ENCODE measurements at regions not wholly inside any gene's neighbourhood (a gene's known extent, or its start where the extent isn't known, plus 50 kb on each side); places are given as distances from the start of the nearest gene placed in this dataset.

DNA sequence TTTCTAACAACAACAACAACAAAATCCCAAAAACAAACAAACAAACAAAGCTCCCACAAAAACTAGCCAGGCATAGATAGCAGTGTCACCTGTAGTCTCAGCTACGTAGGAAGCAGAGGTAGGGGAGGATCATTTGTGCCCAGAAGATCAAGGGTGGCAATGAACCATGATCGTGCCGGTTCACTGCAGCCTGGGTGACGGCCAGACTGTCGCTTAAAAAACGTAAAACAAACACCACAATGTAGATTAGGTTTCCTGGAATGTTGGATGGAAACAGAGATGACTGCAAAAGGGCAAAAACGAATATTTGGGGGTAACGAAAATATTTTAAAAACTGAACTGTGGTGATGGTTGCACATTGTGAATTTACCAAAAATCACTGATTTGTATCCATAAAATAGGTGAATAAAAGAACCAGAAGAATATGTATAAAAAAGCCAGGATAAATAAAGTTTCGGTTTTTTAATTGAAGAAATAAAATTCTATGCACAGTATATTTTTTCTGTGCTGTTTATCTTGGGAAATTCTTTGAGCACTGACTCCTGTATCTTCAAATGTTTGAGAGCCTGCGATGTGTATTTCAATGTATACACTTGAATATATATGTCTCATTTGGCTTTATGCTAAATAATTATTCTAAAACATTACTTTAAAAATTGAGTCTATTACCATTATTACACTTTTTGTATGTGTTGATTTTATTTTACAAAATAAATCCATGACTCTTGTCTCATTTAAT is 1477.0 kb downstream of the PCDH7 start:
- DNase-seq: no peak

- DNase-seq: no peak
Measured at GRCh38 chr4:32199639-32200038, 1479.5 kb downstream of the PCDH7 start.

DNA sequence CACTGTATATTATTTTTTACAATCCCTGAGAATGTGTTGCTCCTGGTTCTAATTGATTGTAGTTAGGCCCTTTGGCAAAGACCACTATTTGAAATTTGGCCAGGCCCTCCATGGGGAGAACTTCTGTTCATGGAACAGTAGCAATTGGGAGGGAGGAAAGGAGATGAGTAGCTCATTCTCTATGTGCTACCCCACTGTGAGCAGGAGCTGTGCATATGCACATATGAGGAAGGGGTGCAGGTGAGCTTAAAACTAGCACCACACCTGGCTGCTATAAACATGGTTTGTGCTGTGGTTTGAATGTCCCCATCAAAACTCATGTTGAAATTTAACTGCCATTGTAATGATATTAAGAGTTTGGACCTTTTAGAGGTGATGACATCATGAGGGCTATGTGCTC is 1483.2 kb downstream of the PCDH7 start:
- DNase-seq: no peak

GRCh38 chr4:32206756-32207155 is 1486.6 kb downstream of the PCDH7 start:
- DNase-seq: no peak

GRCh38 chr4:32207456-32207855 is 1487.3 kb downstream of the PCDH7 start:
- DNase-seq: no peak

- no peak for DNase-seq
Measured at GRCh38 chr4:32215277-32215676, 1495.1 kb downstream of the PCDH7 start.

GRCh38 chr4:32216502-32216901 is 1496.3 kb downstream of the PCDH7 start:
- DNase-seq: no peak

DNA sequence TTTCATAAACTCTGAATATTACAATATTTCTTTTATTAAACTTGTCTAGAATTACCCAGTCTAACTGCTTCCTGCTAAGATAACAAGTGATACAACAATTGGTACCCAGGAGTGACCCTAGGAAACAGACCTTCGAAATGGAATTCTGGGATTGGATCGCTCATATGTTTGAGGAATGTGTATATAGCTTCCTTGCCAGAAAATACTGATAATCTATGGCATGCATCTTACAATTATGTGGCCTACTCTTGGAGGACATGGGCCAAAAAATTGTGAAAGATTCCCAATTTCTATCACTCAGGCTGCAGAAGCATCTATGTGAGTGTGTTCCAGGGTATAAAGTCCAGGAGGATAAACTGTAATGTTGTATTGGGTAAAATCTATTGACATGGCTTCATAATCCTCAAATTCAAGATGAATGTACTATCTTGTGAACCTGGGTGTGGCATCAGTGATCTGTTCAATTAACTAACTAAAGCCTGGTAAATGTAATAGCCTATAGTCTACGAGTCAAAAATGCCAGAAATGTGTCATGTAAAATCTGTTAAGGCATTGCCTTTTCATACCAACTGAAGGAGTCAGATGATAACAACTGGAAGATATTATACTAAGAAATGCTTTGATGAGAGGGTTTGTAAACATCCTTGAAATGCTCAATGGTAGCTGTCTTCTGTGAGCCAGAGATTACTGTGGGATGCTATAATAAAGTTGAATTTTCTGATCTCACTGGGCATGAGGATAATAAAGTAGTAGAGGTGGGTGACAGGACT is 1499.3 kb downstream of the PCDH7 start:
- no peak for DNase-seq

DNA sequence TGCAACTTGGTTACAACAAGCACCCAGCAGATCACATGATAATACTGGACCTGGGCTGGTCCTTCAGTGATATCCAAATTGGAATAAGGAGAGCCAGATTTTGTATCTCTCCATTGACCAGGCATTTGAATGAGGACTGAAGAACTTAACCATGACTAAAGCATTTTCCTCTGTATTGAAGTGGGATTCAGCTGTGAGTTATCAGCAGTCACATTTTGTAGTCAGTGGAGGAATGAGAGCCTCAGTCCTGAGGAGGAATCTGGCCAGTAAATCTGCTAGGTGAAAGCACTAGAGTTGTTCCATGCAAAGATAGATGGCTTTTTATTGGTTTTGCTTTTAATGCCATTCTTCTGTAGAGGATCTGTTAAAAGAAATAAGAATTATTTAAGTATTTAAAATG is 1506.0 kb downstream of the PCDH7 start:
- no peak for DNase-seq

GRCh38 chr4:32226733-32227132 is 1506.6 kb downstream of the PCDH7 start:
- no peak for DNase-seq

DNA sequence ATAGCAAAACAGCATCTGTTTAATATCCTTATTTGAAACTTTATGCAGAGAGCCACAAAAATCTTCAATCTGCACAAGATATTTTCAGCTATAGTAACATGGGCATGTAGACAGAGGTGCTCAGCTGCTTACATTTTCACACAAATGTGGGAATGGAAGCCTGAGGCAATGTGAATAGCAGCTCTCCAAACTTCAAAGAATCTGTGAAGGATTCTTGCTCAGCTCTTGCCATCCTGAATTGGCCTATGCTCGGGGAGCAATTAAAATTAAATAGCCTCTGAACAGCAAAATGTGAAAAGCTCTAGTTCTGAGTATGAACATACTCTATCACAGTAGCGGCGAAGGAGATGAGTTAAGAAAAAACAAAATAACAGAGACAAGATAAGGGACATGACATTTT is 1523.8 kb downstream of the PCDH7 start:
- no peak for DNase-seq

- no peak for DNase-seq
Measured at GRCh38 chr4:32249040-32249439, 1528.9 kb downstream of the PCDH7 start.

DNA sequence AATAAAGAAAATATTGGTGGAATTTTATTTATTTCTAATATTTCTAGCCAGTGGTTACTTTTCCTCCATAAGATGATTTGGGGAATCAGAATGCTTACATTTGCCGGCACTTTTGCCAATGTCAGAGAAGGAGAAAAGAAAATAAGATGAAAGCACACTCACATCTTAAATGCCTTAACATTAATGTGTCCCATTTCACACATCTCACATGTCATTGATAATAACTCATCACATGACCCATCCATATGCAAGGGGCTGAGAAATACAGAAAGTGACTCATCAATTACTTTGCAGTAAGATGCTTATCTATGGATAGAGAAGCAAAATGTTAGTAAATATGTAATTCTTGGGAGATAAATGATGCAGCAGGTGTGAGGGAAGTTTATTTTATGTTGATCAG is 1531.0 kb downstream of the PCDH7 start:
- DNase-seq: no peak

DNA sequence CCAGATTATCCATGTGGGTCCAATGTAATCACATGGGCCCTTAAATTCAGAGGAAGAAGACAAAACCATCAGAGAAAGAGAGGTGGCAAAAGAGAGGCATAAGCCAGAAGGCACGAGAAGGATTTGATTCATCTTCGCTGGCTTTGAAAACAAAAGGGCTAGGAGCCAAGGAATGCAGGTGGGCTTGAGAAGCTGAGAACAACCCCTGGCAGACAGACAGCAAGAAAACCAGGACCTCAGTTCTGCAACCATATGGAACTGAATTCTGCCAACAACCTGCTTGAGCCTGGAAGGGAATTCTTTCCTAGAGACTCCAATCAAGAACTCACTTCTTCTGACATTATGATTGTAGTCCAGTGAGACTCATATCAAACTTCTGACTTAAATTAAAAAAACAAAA is 1531.8 kb downstream of the PCDH7 start:
- no peak for DNase-seq

DNA sequence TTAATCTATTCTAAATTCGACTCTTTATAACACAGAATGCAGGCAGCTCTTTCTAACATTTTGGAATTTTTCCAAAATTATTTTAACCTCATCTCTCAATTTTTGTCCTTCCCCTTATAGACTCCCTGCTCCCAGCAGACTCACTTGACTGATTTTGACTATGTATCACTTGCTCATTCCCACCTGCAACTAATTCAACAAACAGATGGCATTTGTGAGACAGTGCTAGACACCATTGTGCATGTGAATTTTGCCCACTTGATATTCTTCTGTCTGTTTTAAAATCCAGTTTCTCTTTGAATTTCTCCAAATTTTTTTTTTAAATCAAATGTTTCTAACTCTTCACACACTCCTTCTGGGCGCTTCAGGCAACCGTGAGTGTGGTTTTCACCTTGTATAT is 1534.0 kb downstream of the PCDH7 start:
- no peak for DNase-seq

DNA sequence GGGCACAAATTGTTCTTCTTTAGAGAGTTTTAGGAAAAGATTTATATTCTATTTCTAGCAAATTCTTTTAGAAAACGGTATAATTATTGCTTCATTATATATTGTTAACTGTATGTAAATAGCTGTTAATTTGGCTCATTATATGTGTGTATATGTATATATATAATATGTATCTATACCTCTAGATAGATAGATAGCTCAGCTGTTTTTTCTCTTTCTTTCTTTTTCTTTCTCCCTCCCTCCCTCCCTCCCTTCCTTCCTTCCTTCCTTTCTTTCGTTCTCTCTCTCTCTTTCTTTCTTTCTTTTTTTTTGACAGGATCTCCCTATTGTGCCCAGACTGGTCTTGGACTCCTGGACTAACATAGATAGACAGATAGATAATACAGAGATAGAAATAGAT is 1538.8 kb downstream of the PCDH7 start:
- no peak for DNase-seq

DNA sequence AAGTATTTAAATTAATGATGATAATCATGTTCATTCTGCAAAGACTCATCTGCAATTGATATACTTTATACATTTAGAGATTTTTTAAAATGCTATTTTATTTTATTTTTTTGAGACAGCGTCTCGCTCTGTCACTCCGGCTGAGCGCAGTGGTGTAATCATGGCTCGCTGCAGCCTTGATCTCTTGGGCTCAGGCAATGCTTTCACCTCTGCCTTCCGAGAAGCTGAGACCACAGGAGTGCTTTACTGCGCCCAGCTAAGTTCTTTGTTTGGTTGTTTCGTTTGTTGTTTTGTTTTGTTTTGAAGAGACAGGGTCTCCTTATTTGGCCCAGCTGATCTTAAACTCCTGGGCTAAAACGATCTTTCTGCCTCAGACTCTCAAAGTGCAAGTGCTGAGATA is 1541.0 kb downstream of the PCDH7 start:
- DNase-seq: no peak

GRCh38 chr4:32268863-32269262 is 1548.7 kb downstream of the PCDH7 start:
- DNase-seq: no peak

DNA sequence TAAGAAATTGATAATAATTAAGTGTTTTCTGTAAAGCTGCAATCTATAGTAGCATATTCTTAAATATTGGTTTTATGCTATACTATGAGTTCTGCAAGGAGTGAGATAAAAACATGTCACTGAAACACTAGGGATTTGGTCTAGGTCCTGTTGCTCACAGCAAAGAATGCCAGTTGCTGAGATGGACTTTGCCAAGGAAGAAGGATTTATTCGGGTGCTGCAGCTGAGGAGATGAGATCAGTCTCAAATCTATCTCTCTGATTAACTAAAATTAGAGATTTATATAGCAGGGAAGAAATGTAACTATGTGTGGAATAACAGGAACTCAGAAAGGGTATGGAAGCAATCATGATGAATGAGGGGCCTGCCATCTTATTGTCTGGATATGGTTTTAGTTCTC is 1569.9 kb downstream of the PCDH7 start:
- no peak for DNase-seq

GRCh38 chr4:32318926-32319325 is 1598.8 kb downstream of the PCDH7 start:
- no peak for DNase-seq

- no peak for DNase-seq
Measured at GRCh38 chr4:32321421-32321820, 1601.3 kb downstream of the PCDH7 start.

- no peak for DNase-seq
Measured at GRCh38 chr4:32334759-32335158, 1614.6 kb downstream of the PCDH7 start.

- no peak for DNase-seq
Measured at GRCh38 chr4:32337403-32337802, 1617.2 kb downstream of the PCDH7 start.

GRCh38 chr4:32340591-32340990 is 1620.4 kb downstream of the PCDH7 start:
- DNase-seq: no peak

DNA sequence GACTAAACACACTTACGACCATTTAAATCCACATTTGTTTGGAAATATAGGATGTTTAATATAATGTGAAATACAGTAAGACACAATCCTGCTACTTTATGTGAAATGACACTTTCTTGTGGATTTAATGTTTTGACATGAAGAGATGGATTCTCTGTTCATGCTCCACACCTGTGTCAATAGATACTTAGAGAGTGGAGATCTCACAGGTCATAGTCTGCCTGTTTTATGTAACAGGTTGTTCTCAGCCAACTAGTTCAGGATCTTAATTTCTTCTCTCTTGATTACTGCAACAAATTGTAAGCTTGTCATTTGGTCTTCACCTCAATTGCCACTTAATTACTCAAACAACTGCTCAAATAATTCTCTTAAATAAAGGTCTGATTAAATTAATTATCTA is 1621.2 kb downstream of the PCDH7 start:
- DNase-seq: no peak
